ENCODE measurements at regions not wholly inside any gene's neighbourhood (a gene's known extent, or its start where the extent isn't known, plus 50 kb on each side); places are given as distances from the start of the nearest gene placed in this dataset.
"Not testable (repeated sequence)": the region's sequence is repeated elsewhere in the genome, so short reads cannot be mapped to it uniquely, and the experiment has no call there.

DNA sequence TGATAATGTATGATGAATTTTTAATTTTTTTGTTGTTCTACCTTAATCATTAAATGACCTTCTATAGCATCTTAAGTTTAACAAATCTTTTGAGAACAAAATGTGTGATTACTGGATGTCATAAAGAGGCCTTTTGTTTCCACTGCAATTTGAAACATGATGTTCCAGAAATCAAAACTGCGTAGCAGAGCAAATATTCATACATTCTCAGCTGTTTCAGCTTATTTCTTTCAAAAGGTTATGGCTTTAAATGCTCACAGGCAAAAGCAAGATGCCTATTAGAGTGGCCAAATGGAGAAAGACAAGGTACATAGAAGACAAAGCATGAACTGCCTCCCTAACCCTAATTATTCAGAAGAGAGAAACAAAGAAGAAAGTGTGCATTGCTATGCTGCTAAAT is 233.0 kb upstream of the SLC7A11 start:
- ATAC-seq, result no peak
- no peak for TF ChIP-seq SNAI2 (CRISPR knock-in tag; IDR thresholded peaks at IDR 0.05)
- TF ChIP-seq CSRNP3 (CRISPR knock-in tag; IDR thresholded peaks at IDR 0.05), result no peak
- no peak for TF ChIP-seq ISL1 (CRISPR knock-in tag; IDR thresholded peaks at IDR 0.05)
- TF ChIP-seq ZC3H10 (CRISPR knock-in tag; IDR thresholded peaks at IDR 0.05), result no peak
- TF ChIP-seq BACH2 (CRISPR knock-in tag; IDR thresholded peaks at IDR 0.05; ENCODE audit: borderline replicate concordance), result no peak

- TF ChIP-seq BACH2 (CRISPR knock-in tag; IDR thresholded peaks at IDR 0.05; ENCODE audit: borderline replicate concordance), result no peak
- no peak for TF ChIP-seq TOX (CRISPR knock-in tag; IDR thresholded peaks at IDR 0.05; ENCODE audit: borderline replicate concordance)
- TF ChIP-seq ZC3H10 (CRISPR knock-in tag; IDR thresholded peaks at IDR 0.05), result no peak
- TF ChIP-seq, protein P1, sequence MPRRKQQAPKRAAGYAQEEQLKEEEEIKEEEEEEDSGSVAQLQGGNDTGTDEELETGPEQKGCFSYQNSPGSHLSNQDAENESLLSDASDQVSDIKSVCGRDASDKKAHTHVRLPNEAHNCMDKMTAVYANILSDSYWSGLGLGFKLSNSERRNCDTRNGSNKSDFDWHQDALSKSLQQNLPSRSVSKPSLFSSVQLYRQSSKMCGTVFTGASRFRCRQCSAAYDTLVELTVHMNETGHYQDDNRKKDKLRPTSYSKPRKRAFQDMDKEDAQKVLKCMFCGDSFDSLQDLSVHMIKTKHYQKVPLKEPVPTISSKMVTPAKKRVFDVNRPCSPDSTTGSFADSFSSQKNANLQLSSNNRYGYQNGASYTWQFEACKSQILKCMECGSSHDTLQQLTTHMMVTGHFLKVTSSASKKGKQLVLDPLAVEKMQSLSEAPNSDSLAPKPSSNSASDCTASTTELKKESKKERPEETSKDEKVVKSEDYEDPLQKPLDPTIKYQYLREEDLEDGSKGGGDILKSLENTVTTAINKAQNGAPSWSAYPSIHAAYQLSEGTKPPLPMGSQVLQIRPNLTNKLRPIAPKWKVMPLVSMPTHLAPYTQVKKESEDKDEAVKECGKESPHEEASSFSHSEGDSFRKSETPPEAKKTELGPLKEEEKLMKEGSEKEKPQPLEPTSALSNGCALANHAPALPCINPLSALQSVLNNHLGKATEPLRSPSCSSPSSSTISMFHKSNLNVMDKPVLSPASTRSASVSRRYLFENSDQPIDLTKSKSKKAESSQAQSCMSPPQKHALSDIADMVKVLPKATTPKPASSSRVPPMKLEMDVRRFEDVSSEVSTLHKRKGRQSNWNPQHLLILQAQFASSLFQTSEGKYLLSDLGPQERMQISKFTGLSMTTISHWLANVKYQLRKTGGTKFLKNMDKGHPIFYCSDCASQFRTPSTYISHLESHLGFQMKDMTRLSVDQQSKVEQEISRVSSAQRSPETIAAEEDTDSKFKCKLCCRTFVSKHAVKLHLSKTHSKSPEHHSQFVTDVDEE (CRISPR knock-in tag; IDR thresholded peaks at IDR 0.05), result no peak
- no peak for TF ChIP-seq ZFP30 (CRISPR knock-in tag; IDR thresholded peaks at IDR 0.05)
- TF ChIP-seq CSDC2 (CRISPR knock-in tag; IDR thresholded peaks at IDR 0.05), result no peak
- ATAC-seq, result no peak
These were observed 231.2 kb upstream of the SLC7A11 start for GRCh38 chr4:138473339-138473738.

GRCh38 chr4:138460477-138461414 is 218.6 kb upstream of the SLC7A11 start:
- no peak for TF ChIP-seq ISL1 (CRISPR knock-in tag; IDR thresholded peaks at IDR 0.05)
- no peak for ATAC-seq

GRCh38 chr4:138458751-138459150 is 216.6 kb upstream of the SLC7A11 start:
- TF ChIP-seq ZNF70 (CRISPR knock-in tag; IDR thresholded peaks at IDR 0.05) (no peak), ZNF8 (CRISPR knock-in tag; IDR thresholded peaks at IDR 0.05) (no peak), ESRRG (CRISPR knock-in tag; IDR thresholded peaks at IDR 0.05) (no peak), ZFP3 (CRISPR knock-in tag; IDR thresholded peaks at IDR 0.05) (no peak), GLIS3 (CRISPR knock-in tag; IDR thresholded peaks at IDR 0.05) (no peak), TCF4 (CRISPR knock-in tag; IDR thresholded peaks at IDR 0.05; ENCODE audit: borderline replicate concordance) (no peak), ISL1 (CRISPR knock-in tag; IDR thresholded peaks at IDR 0.05) (no peak), PATZ1 (CRISPR knock-in tag; IDR thresholded peaks at IDR 0.05; ENCODE audit: borderline replicate concordance) (no peak), CSDC2 (CRISPR knock-in tag; IDR thresholded peaks at IDR 0.05) (no peak), BACH2 (CRISPR knock-in tag; IDR thresholded peaks at IDR 0.05; ENCODE audit: borderline replicate concordance) (no peak), SNAI2 (CRISPR knock-in tag; IDR thresholded peaks at IDR 0.05) (no peak), ZFP30 (CRISPR knock-in tag; IDR thresholded peaks at IDR 0.05) (no peak), TOX (CRISPR knock-in tag; IDR thresholded peaks at IDR 0.05; ENCODE audit: borderline replicate concordance) (no peak), ARNTL (CRISPR knock-in tag; IDR thresholded peaks at IDR 0.05; ENCODE audit: borderline replicate concordance, low read depth) (no peak), CREB5 (CRISPR knock-in tag; IDR thresholded peaks at IDR 0.05; ENCODE audit: low read depth) (no peak), ZC3H10 (CRISPR knock-in tag; IDR thresholded peaks at IDR 0.05) (no peak), CSRNP3 (CRISPR knock-in tag; IDR thresholded peaks at IDR 0.05) (no peak)
- TF ChIP-seq, protein P2, sequence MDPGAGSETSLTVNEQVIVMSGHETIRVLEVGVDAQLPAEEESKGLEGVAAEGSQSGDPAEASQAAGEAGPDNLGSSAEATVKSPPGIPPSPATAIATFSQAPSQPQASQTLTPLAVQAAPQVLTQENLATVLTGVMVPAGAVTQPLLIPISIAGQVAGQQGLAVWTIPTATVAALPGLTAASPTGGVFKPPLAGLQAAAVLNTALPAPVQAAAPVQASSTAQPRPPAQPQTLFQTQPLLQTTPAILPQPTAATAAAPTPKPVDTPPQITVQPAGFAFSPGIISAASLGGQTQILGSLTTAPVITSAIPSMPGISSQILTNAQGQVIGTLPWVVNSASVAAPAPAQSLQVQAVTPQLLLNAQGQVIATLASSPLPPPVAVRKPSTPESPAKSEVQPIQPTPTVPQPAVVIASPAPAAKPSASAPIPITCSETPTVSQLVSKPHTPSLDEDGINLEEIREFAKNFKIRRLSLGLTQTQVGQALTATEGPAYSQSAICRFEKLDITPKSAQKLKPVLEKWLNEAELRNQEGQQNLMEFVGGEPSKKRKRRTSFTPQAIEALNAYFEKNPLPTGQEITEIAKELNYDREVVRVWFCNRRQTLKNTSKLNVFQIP (CRISPR knock-in tag; IDR thresholded peaks at IDR 0.05; ENCODE audit: borderline replicate concordance, low read depth), result no peak
- TF ChIP-seq, protein P1 (CRISPR knock-in tag; IDR thresholded peaks at IDR 0.05), result no peak
- ATAC-seq, result no peak

- not testable (repeated sequence) for ATAC-seq
These were observed 214.2 kb upstream of the SLC7A11 start for GRCh38 chr4:138456349-138456748.

All from SK-N-SH treated with all-trans-retinoic acid at 6 μM for 48 hours (cell line).